ENCODE measurements at regions not wholly inside any gene's neighbourhood (a gene's known extent, or its start where the extent isn't known, plus 50 kb on each side); places are given as distances from the start of the nearest gene placed in this dataset.

GRCh38 chr13:39968646-39969475, 313.4 kb downstream of the COG6 start:
- no peak for DNase-seq (ENCODE audit: low read depth in 2 of 2)

- no peak for DNase-seq (ENCODE audit: low read depth in 2 of 2)
These were observed 314.9 kb downstream of the COG6 start for GRCh38 chr13:39970177-39970846.

GRCh38 chr13:39971526-39971925, 316.1 kb downstream of the COG6 start:
- DNase-seq (ENCODE audit: low read depth in 2 of 2): no peak

- no peak for DNase-seq (ENCODE audit: low read depth in 2 of 2)
These were observed 321.0 kb downstream of the COG6 start for GRCh38 chr13:39976481-39976880.

DNA sequence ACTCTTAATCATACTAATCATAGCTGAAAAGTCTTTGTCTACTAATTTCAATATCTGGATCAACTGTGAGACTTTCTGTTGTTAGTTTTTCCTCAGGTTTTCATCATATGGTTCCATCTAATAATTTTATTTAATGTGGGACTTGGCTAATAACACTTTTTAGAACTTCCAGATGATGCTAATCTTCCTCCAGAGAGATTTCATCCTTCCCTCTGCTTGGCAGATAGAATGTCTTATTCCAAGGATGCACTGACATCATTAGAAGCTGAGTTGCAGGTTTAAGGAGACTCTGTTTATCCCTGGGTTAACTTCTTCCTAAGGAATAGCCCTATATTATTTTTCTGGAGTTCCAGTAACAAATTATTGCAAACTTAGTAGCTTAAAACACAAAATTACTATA, 325.6 kb downstream of the COG6 start:
- DNase-seq (ENCODE audit: low read depth in 2 of 2): no peak

DNA sequence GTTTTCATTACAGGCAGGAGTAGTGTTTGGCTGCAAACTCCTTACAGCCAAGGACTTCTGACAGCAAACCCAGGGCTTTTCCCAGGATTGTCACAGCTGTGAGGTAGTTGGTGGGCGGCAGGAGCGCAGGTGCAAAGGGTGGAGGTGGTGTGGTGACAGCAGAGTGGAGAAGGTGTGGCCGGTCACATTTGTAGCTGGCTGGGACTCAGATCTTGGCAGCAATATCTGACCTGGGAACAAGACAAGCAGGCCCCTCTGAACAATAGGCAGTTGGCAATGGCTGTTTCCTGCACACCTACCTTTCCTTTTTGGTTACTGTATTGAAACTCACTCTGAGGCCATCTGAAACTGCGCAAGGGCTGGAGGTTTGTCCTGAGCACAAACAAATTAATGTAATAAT, 327.3 kb downstream of the COG6 start:
- no peak for DNase-seq (ENCODE audit: low read depth in 2 of 2)

DNA sequence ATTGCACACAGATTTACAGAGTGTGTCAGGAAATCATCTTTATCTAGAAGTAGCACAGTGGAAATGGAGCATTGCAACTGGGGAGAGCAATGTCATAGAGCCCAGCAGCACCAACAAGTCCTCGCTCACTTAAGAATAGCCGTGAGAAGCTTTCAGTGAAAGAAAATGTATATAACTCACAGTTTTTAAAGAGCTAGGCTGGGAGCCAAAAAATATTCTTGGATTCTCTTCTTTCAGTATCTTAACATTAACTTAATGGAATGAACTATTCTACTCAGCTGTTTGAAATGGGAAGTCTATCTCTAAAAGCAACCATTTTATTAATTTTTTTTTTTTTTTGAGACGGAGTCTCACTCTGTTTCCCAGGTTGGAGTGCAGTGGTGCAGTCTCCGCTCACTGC, 329.6 kb downstream of the COG6 start:
- no peak for DNase-seq (ENCODE audit: low read depth in 2 of 2)

GRCh38 chr13:39988351-39988750, 332.9 kb downstream of the COG6 start:
- DNase-seq (ENCODE audit: low read depth in 2 of 2): no peak

DNA sequence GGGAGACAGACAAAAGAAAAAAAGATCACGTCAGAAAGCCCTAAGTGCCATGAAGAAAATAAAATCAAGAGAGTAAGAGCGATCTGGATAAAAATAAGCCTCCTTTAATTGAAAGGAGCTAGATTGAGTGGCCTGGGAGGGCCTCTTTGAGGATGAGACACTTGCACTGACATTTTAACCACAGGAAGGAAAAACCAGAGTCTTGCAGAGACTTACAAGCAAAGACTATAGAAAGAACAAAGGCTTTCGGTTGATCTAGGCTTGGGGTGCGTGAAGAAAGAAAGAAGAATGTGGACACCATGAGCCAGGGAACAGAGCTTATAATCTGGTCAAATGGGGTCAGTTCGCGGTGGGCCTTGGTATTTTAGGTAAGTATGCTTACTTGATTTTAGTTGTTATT, 342.7 kb downstream of the COG6 start:
- peak; percentile 1 to 12 for DNase-seq (ENCODE audit: low read depth in 2 of 2)

GRCh38 chr13:40002016-40002415, 346.6 kb downstream of the COG6 start:
- DNase-seq (ENCODE audit: low read depth in 2 of 2): no peak

DNA sequence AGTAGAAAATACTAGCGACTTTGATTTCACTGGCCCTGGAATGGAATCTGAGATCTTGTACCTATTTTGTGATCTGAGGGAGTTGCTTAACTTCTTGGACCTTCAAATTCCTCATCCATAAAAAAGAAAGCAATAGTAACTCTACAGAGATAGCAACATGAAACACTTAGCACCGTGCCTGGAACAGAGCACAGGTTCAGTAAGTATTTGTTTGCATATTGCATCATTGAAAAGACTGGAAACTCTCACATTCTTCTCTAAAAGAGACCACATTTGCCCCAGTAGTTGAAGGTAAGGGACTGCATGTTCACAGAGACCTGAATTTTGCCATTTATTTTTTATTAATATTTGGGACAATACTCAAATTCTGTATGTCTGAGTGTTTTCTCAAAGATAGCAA, 358.1 kb downstream of the COG6 start:
- DNase-seq (ENCODE audit: low read depth in 2 of 2): no peak

DNA sequence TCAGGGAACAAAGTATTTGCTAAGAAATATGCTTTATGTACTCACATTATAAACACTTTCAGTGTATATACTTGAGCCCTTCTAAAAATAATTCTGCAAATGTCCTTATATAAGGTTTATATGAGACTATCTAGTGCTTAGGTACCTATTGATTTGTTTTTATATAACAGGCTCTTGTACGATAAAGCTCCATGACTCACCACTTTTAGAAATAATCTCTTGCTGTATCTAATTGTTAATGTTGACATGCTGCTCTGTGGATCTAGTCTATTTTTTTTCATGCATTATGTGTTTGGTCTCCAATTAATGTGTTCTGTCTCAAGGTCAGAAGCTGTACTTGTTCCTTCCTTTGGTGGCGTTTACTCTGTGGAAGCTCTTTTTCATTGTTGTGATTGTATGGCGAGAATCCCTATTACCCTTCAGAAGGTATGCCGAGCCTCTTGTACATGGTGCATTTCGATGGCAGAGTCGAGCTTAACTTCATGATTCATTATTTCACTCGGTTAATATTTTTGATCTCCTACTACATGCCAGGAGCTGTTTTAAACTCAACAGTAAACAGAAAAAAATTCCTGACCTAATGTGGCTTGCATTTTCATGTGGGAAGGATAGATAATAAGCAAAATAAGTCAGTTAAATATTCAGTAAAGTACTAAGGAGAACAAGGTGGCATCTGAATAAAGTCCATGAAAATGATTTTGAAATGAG, 361.6 kb downstream of the COG6 start:
- DNase-seq (ENCODE audit: low read depth in 2 of 2): no peak

DNA sequence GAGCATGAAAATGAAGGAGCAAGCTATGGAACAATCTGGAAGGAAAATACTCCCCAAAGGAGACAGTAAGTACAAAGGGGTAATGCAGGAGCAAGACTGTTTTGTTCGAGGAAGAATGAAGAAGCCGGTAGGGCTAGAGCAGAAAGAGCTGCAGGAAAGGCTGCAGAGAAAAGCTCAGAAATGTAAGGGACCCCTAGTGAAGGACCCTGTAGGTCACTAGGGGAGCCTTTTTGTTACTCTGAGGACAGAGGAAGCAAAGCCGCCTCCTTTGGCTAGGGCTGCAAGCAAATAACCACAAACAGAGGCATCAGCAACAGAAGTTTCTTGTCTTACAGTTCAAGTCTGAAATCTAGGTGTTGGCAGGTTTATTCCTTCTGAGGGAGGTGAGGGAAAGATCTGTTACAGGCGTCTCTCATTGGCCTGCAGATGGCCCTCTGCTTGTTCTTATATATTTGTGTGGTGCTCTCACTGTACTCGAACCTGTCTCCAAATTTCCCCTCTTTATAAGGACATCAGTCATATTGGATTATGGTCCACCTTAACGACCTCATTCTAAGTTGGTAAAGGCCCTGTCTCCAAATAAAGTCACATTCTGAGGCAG, 362.3 kb downstream of the COG6 start:
- DNase-seq (ENCODE audit: low read depth in 2 of 2): no peak

DNA sequence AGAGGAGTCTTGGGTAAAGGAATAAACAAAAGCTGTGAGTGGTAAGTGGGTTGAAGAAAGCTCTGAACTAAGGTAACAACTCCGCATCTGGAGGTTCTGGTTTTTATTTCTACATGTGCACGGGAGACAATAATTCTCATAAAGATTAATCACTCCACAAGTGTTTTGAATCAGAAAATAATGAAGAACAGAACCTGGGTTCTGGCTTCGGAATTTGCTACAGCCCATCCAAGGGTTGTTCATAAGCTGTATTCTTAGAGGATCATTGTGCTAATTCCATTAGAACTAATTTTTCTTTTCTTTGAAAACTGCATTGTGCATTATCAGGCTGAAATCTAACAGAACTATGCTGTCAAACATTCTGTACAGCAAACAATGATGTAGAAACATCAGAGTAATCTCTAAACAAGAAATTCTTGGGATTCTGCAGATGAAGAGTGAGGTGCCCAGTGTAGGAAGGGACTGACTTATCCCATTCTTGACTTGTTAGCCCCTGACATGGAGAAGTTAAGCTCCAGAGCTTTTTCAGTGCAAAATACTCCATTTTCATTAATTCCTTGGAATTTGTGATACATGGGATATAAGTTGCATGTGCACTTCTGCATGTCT, 368.2 kb downstream of the COG6 start:
- no peak for DNase-seq (ENCODE audit: low read depth in 2 of 2)

DNA sequence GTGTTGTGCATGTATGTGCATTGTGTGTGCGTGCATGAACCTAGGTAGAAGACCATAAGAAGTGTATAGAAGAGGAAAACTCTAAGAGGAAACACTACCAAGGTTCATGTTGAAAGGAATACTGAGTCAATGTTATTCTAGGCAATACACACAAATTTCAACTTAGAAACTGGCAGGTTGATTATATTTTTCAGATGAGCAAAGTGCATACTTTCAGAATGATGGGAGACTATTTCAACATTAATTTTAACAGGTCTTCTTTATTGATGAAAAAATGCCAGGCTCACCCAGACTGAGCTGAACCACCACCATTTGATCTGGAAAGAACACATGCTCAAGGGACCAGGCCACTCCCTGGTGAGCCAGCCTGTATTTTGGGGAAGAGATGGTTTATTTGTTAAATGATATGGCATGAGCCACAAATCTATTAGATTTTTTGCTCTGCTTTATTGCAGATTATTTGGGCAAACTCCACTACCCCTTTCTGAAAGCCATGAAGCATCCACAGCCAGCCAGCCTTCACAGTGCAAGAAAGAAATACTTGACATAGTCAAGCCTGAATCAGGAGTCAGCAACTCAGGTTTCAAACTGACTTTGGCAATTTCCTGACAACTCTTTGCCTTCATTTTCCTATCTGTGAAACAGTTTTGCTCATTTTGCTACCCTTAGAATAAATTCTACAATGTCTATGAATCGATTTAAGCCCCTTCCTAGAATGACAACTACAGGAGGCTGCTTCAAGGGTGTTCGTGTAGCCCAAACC, 368.9 kb downstream of the COG6 start:
- DNase-seq (ENCODE audit: low read depth in 2 of 2): no peak

GRCh38 chr13:40024967-40025714, 369.7 kb downstream of the COG6 start:
- DNase-seq (ENCODE audit: low read depth in 2 of 2): no peak

DNA sequence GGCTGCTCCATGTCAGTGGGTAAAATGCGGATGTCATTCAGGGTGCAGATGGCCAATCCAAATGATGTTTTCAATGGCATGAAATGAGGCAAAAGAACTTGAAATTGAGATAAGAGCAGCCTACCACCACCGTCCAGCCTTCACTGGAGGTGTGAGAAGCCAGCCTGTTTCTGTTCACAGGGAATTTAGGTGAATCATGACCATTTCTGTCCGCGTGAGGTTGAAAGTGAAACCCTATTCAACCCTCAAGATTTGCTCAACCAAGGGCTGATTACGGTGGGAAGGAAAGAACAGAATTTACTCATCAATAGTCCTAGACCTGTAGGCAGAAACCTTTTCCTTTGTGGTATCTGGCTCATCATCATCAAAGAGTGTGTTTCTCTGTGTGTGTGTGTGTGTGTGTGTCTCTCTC, 370.7 kb downstream of the COG6 start:
- peak; percentile 53 to 54 for DNase-seq (ENCODE audit: low read depth in 2 of 2)

GRCh38 chr13:40026741-40027140, 371.3 kb downstream of the COG6 start:
- peak; percentile 37 to 48 for DNase-seq (ENCODE audit: low read depth in 2 of 2)

- no peak for DNase-seq (ENCODE audit: low read depth in 2 of 2)
These were observed 373.0 kb downstream of the COG6 start for GRCh38 chr13:40028446-40028845.

DNA sequence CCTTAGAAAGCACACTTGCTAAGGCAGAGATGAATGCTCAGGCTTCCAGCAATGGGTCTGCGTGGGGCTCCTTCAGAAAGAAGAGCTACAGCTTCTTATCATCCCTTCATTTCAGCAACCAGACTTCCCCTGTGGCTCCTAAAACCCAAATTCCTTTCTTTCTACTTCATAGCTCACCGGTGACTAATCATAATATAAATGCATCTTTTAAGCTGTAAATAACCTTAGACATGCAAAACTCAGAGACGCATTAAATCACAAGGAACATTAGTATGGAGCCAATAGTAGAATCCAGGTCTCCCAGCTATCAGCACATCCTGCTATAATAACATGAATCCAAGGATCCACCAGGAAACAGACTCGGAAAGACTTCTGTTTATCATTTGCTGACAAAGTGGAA, 375.6 kb downstream of the COG6 start:
- no peak for DNase-seq (ENCODE audit: low read depth in 2 of 2)
